GM21528 (cell line): ENCODE measurements at regions not wholly inside any gene's neighbourhood (a gene's known extent, or its start where the extent isn't known, plus 50 kb on each side); places are given as distances from the start of the nearest gene placed in this dataset.

Experiments
- ATAC-seq: cut with Tn5 transposase; IDR thresholded peaks from one replicate; pipeline ENCODE4 v1.9.1; 2021; ENCODE audit warnings: mild to moderate bottlenecking, moderate library complexity; ENCODE audit not compliant: unreplicated experiment, low FRiP score

DNA sequence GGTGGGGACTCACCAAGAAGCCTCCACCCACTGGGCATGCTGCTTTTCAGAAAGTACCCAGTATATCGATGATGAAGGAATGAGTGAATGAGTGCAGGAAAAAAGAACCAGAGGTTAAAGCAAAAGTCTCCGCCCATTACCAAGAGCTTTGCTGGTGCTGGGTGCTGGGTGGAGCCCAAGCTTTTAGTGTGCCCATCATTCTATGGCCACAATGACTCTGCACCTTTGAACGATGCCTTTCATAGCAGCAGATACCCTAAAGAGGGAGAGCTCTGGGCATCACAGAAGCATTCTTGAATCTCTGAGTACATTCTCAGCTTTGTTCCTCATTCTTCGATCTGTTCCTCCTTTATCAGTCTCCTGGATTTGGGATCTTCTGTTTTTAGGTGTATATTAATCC, 450.7 kb upstream of the CCL2 start:
- ATAC-seq, result no peak

- ATAC-seq, result no peak
These were observed 448.5 kb upstream of the CCL2 start for GRCh38 chr17:33806631-33807030.

DNA sequence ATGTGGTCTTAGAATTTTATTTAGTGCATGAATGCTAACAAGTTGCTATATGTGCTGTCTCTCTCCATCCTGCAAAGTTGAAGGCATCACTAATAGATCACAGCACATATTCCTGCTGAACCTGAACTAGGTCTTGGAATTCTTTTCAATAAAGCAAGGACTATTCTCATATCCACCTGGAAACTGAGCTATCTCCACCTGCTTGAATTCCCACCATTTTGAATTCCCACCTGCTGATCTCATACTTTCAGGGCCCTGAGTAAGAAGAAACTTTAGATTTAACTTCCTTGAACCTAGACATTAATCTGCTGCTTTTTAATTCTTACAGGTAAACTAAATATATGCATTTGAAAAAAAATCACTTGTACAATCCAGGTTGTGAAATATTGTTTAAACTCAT, 445.3 kb upstream of the CCL2 start:
- no peak for ATAC-seq

DNA sequence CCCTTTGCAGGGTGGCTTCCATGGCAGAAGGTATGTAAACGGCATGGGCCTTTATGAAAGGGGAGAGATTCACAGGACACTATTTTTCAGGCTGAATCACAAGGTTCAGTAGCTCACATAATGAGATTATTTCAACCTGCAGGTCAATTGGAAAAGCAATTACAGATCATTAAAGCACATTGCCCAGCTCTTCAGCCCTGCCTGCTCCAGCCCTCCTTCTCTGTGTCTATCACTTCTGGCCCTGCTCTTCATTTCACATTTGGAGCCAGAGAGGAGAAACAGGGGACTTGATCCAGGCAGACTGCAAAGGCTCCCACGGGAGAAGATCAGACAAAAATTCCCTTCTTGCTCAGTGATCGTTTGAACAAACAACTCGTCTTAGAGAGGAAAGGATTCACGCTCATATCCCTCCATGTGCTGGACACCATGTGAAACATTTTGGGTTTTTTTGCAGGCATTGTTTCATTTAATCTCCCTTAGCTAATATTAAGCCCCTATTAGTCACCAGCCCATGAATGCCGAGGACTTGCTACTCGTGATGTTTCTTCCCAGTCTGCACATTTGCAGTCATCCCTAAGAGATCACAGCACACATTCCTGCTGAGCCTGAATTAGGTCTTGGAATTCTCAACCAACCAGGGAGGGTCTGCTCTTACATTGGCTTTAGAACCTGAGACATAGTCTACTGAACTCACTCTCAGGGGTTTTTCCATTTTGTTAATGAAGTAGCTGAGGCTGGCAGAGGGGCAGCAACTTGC, 443.9 kb upstream of the CCL2 start:
- ATAC-seq, result no peak

DNA sequence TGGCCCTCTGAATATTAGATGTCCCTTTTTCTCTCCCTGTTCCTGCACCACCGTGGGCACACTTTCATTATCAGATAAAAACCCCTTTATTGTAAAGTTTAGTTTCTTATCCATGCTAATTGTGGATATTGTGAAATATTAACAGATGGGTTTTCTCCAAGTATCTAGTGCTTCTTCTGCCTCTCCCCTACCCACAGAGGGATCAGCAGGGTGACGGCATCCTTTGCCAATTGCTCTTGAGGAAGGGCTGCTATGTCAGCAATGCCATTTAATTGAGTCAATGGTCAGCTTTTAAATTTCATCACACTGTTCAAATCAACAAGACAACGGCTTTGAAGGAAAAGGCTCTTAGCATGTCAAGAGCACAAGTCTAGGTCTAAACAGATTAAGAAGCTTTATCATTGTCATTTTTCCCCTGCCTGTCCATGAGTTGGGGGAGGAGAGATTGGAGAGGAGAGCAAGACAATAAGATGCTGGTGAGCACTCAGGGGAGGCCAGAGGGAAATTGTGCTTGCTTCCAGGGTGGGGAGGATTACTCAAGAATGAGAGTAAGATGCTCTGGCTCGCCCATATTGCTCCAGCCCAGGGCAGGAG, 443.0 kb upstream of the CCL2 start:
- ATAC-seq, result no peak

DNA sequence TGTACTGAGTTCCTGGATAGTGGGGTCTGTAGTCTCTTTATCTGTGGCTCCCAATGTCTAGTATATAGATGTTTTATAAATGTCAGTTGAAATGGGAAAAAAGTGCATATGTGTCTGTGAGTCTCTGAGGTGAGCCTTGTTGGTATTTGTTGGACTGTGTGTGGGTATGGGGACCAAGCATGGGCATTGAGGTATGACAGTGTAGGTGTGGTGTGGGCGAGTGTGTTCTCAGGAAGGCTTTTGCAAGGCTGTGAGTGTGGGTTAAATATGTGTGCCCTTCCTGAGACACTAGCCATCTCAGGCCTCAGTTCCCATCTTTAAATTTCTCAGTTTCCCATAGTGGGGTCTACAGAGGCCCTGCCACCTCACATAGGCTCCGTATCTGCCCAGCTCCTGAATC, 440.2 kb upstream of the CCL2 start:
- no peak for ATAC-seq

GRCh38 chr17:33816036-33816435, 439.0 kb upstream of the CCL2 start:
- ATAC-seq, result no peak

- ATAC-seq, result no peak
These were observed 438.1 kb upstream of the CCL2 start for GRCh38 chr17:33816842-33817617.

DNA sequence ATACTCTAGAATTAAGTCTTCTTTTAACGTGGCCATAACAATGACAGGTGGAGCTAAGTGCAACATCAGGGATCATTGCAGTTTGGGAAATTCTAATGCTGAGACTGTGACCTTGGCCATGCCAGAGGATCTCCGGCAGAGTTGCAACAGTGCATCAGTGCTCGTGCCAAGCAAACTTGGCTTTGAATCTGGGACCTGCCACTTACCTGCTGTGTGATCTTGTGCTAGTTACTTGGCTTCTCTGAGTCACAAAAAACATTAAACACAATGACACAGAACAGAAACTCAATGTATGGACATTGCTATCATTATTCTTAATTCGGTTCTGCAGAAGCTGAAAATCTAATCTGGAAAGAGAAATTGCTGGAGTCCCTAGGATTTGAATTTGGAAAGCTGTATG, 435.5 kb upstream of the CCL2 start:
- ATAC-seq, result no peak

DNA sequence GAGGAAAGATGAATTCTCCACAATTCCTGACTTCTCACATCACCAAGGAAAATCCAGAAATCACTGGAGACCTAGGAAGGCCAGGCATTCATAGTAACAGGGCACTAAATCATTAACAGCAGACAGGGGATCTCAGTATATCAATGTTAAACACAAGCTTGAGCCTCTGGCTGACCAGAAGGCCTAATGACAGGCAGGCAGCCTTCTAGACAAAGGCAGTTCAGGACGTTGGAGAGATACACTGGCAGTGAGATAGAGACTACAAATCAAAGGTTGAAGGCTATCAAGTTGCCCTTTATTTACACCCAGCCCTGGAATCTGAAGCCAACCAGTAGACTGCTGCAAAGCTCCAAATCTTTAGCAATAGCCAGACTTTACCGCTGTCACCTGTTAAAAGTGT, 422.8 kb upstream of the CCL2 start:
- no peak for ATAC-seq

DNA sequence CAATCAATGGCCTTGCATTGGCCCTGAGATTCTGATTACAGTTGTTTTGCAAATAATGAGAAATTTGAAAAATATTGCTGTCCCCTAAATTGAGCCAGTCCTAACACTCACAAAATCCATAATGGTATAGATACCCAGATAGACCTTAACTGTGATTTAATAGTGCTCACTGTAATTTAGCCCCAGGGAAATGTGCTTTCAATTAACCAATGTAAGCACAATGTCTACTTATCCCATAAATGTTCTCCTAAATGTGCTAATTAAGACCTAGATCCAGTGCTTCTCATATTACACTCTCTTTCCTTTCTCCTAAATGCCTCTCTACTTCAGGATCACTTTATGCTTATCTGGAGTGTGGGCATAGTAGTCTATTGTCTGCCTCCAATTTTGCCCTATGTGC, 417.8 kb upstream of the CCL2 start:
- no peak for ATAC-seq

GRCh38 chr17:33838281-33838680, 416.8 kb upstream of the CCL2 start:
- ATAC-seq, result no peak

- ATAC-seq, result no peak
These were observed 407.2 kb upstream of the CCL2 start for GRCh38 chr17:33847900-33848299.

- no peak for ATAC-seq
These were observed 406.7 kb upstream of the CCL2 start for GRCh38 chr17:33848433-33848832.

DNA sequence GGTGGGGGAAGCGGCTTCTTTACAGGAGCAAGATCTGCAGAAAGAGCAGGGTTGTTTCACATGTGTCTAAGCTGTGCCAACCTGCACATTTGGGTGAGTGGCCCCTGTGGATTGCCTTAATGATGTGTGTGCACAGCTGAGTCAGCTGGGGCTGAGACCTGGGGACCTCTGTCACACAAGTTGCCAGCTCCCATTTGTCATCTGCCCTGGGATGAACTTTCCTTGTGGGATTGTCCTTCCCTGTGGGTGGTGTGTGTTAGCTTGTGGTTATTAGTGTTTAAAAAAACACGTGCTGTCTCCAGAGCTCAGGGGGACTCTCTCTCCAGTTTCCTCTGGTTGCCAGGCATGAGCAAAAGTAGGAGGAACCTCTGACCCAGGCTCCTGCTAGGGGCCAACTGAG, 400.5 kb upstream of the CCL2 start:
- ATAC-seq, result no peak

GRCh38 chr17:33858121-33858520, 397.0 kb upstream of the CCL2 start:
- no peak for ATAC-seq

DNA sequence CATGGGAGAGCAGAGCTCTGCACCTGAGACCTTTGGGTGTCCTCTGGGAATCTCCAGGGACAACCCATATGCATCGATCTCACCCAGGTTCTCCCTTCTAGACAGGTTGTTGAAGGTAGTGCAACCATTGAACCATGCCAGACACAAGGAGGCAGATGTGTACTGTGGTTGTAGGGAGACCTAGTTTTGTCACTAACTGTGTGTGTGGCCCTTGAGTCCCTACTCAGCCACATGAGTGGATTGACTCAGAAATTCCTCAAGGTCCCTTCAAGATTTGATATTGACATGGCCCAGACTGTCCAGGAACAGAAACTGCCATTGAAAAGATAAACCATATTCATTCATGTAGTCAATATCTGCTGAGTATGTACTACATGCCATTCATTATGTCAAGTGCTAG, 396.4 kb upstream of the CCL2 start:
- ATAC-seq, result no peak

DNA sequence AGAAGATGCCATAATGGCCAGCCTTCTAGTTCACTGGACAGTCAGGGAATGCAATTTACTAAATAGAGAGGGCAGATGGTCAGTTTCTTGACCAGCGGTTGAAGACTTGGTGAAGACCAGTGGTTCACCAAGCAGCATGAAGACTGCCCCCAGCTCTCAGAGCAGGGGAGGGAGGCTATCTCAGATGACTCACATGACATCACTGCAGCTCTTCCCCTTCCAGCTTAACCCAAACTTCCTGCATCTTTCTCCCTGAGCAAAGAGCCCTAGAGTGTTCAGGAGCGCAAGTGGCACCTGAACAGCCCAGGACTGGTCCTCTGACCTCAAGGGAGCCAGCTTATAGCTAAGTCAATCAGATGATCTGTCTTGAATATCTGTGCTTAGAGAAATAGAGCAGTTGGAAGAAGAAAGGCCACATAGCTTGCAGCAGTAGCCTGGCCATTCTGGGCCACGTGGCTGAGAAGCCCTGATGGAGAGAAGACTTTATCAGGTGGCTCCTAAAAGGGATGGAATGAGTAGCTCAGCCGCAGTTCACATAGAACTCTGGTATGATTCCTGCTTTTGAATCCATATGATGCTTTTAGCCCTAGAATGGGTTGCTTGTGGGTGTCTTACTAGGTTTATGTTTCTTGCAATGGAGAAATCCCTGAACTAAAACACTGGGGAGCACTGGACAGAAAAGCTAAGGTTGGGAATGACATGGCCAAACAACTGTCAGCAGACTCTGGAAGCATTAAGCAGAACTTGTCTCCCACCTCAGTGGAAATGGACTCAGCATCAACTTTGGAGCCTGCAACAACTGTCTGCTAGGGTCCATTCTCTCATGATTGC, 392.1 kb upstream of the CCL2 start:
- ATAC-seq, result no peak

GRCh38 chr17:33864758-33865229, 390.3 kb upstream of the CCL2 start:
- ATAC-seq, result no peak

GRCh38 chr17:33868899-33869298, 386.2 kb upstream of the CCL2 start:
- ATAC-seq, result no peak

DNA sequence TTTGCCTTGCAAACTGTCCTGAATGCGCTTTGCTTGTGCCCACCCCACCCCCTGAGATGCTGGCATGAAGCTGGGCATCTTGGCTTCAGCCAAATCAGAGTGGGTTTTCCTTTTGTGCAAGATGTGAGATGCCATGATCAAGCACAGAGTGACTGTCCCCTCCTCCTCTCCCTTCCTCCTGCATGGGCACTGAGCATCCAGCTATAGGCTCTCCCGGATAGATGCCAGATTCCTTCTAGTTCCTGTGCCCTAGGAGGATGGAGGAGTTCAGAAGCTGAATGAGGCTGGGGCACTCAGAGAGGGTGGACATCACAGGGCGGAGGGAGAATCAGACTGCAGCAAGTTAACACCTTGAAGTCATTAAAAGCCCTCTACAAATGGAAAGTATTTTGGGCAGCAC, 384.1 kb upstream of the CCL2 start:
- ATAC-seq, result no peak
